HepG2 (cell line): ENCODE measurements at regions not wholly inside any gene's neighbourhood (a gene's known extent, or its start where the extent isn't known, plus 50 kb on each side); places are given as distances from the start of the nearest gene placed in this dataset.

ENCODE experiments used
- ATAC-seq: fragments of 200-7000 bp; cut with Tn5 transposase; 3 replicates; pipeline ENCODE4 v1.9.1; 2020; ENCODE audit warnings: mild to moderate bottlenecking, moderate library complexity
- BruUV-seq: library from RNA; stranded (reverse); fragments of 400-500 nt; replicated peaks from 2 replicates; lab custom pipeline; 2021; lab: Mats Ljungman, UMichigan
- CTCF ChIA-PET: fragments of 300-600 bp; formaldehyde crosslinking; extraction: SDS; loops from one replicate; lab custom pipeline; 2021; ENCODE audit warnings: low total read pairs, inconsistent platforms, low intra/inter-chr PET ratio; lab: Yijun Ruan, JAX
- POLR2A ChIA-PET: fragments of 350-600 bp; sonication (Branson Sonifier 250); formaldehyde crosslinking; loops from one replicate; lab custom pipeline; 2020; ENCODE audit warnings: antibody characterized with exemption, inconsistent platforms; lab: Yijun Ruan, JAX
- DNase-seq: peaks from one replicate; pipeline ENCODE4 v3.0.0-alpha.2; 2015; ENCODE audit warnings: low spot score
- FAIRE-seq: peaks from 3 replicates; lab custom pipeline; 2011; peaks lifted over from hg19 to GRCh38; lab: Jason Lieb, UNC
- H2AFZ ChIP-seq: one replicate; pipeline ENCODE4 v1.6.1; 2011; ENCODE audit warnings: low read length, inconsistent platforms
- H3K27ac ChIP-seq: fragments of 300-600 bp; 3 replicates; pipeline ENCODE4 v1.8.0; 2011; ENCODE audit warnings: mixed run types, mild to moderate bottlenecking, mixed read lengths, low read length, inconsistent platforms; ENCODE audit not compliant: insufficient read depth; ENCODE audit errors: extremely low read length
- H3K27me3 ChIP-seq, 2 experiments: fragments of 200-600 bp in 1 of 2; 2 replicates in 1 of 2; 3 replicates in 1 of 2; pipeline versions ENCODE4 v1.6.0 to v1.8.0; 2011; ENCODE audit warnings: low read length in 2 of 2, mild to moderate bottlenecking in 2 of 2, moderate library complexity in 2 of 2, inconsistent platforms in 1 of 2; ENCODE audit not compliant: insufficient read depth in 2 of 2, control insufficient read depth in 1 of 2
- H3K36me3 ChIP-seq, 2 experiments: fragments of 200-600 bp in 1 of 2; replicated peaks in 1 of 2; 2 replicates in 1 of 2; 3 replicates in 1 of 2; pipeline versions ENCODE4 v1.5.1 to v1.8.0; 2011; ENCODE audit warnings: low read length in 2 of 2, inconsistent platforms in 1 of 2; ENCODE audit not compliant: insufficient read depth in 2 of 2, control insufficient read depth in 1 of 2
- H3K4me1 ChIP-seq: 2 replicates; pipeline ENCODE4 v1.5.1; 2012; ENCODE audit warnings: low read length, inconsistent platforms; ENCODE audit not compliant: insufficient read depth
- H3K4me2 ChIP-seq: 2 replicates; pipeline ENCODE4 v1.6.0; 2011; ENCODE audit warnings: low read depth, low read length, inconsistent platforms
- H3K4me3 ChIP-seq, 3 experiments: fragments of 200-600 bp in 1 of 3; sonication (generic), shearing (Covaris generic) in 1 of 3; replicated peaks in 1 of 3; 2 replicates each; pipeline ENCODE4 v1.5.1; 2011 to 2016; ENCODE audit warnings: low read length in 3 of 3, inconsistent platforms in 2 of 3, low read depth in 2 of 3, mild to moderate bottlenecking in 2 of 3, control low read depth in 1 of 3, mixed read lengths in 1 of 3; ENCODE audit not compliant: insufficient read depth in 1 of 3
- H3K79me2 ChIP-seq: one replicate; pipeline ENCODE4 v1.6.1; 2011; ENCODE audit warnings: low read length, inconsistent platforms; ENCODE audit not compliant: insufficient read depth
- H3K9ac ChIP-seq: 2 replicates; pipeline ENCODE4 v1.6.0; 2011; ENCODE audit warnings: mild to moderate bottlenecking, low read depth, low read length, inconsistent platforms; ENCODE audit not compliant: insufficient read depth
- H3K9me3 ChIP-seq: 2 replicates; pipeline ENCODE4 v1.5.1; 2012; ENCODE audit warnings: mild to moderate bottlenecking, low read length
- H4K20me1 ChIP-seq: 2 replicates; pipeline ENCODE4 v1.6.0; 2011; ENCODE audit warnings: inconsistent platforms, mild to moderate bottlenecking, low read length, moderate library complexity; ENCODE audit not compliant: insufficient read depth
- ATF4 ChIP-seq, 2 experiments: fragments of 450-650 bp in 1 of 2; sonication (generic) in 1 of 2; formaldehyde crosslinking; IDR thresholded peaks; 2 replicates each; pipeline versions ENCODE4 v1.5.0 to v1.8.0; 2020 to 2022; ENCODE audit warnings: mild to moderate bottlenecking in 1 of 2, missing genetic modification reagents in 1 of 2
- CENPX ChIP-seq: sonication (generic); formaldehyde crosslinking; IDR thresholded peaks from 2 replicates; pipeline ENCODE4 v1.9.0; 2021; ENCODE audit warnings: mild to moderate bottlenecking, missing genetic modification reagents, moderate library complexity
- HOXD1 ChIP-seq: sonication (generic); formaldehyde crosslinking; IDR thresholded peaks from 2 replicates; pipeline ENCODE4 v1.5.0; 2020; ENCODE audit warnings: missing genetic modification reagents
- IKZF4 ChIP-seq: sonication (generic); formaldehyde crosslinking; IDR thresholded peaks from 2 replicates; pipeline ENCODE4 v1.5.1; 2020; ENCODE audit warnings: borderline replicate concordance, mild to moderate bottlenecking, low read depth, missing genetic modification reagents; ENCODE audit errors: not compliant biosample characterization
- MLXIP ChIP-seq: sonication (generic); formaldehyde crosslinking; IDR thresholded peaks from 2 replicates; pipeline ENCODE4 v1.9.0; 2021; ENCODE audit warnings: missing genetic modification reagents, borderline replicate concordance
- NR2F6 ChIP-seq, 2 experiments: IDR thresholded peaks; 2 replicates each; pipeline ENCODE4 v1.6.1; 2016; ENCODE audit warnings: antibody characterized with exemption in 1 of 2, mild to moderate bottlenecking in 1 of 2
- PATZ1 ChIP-seq: sonication (generic); formaldehyde crosslinking; IDR thresholded peaks from 2 replicates; pipeline ENCODE4 v1.4.0; 2020; ENCODE audit warnings: missing genetic modification reagents
- PCBP2 ChIP-seq: fragments of 200-400 bp; formaldehyde crosslinking; optimal IDR thresholded peaks from 2 replicates; pipeline ENCODE3; 2018; ENCODE audit warnings: low read length, low read depth; ENCODE audit not compliant: poor library complexity, severe bottlenecking
- TAF1 ChIP-seq: sonication (generic); formaldehyde crosslinking; IDR thresholded peaks from 2 replicates; pipeline ENCODE4 v1.4.0; 2020; ENCODE audit warnings: missing genetic modification reagents
- TCF7 ChIP-seq: sonication (generic); IDR thresholded peaks from 2 replicates; pipeline ENCODE4 v1.6.1; 2016; ENCODE audit warnings: antibody characterized with exemption, low read depth
- TEF ChIP-seq: sonication (generic); formaldehyde crosslinking; IDR thresholded peaks from 2 replicates; pipeline ENCODE4 v1.5.0; 2020; ENCODE audit warnings: missing genetic modification reagents
- TP53 ChIP-seq: sonication (generic); formaldehyde crosslinking; conservative IDR thresholded peaks from 2 replicates; pipeline ENCODE4 v1.4.0; 2020; ENCODE audit warnings: missing genetic modification reagents
- TRIM22 ChIP-seq: fragments of 450-650 bp; IDR thresholded peaks from 2 replicates; pipeline ENCODE4 v1.6.1; 2017
- ZBTB3 ChIP-seq: sonication (generic); formaldehyde crosslinking; IDR thresholded peaks from 2 replicates; pipeline ENCODE4 v1.4.0; 2020; ENCODE audit warnings: low read depth, mild to moderate bottlenecking, moderate library complexity, missing genetic modification reagents, borderline replicate concordance
- ZNF660 ChIP-seq: sonication (generic); formaldehyde crosslinking; IDR thresholded peaks from 2 replicates; pipeline ENCODE4 v1.5.1; 2020; ENCODE audit warnings: mild to moderate bottlenecking, low read depth, missing genetic modification reagents, borderline replicate concordance
- ZSCAN20 ChIP-seq: sonication (generic); formaldehyde crosslinking; IDR thresholded peaks from 2 replicates; pipeline ENCODE4 v1.4.0; 2020; ENCODE audit warnings: missing genetic modification reagents, mild to moderate bottlenecking, borderline replicate concordance
- WGBS: methylation state at CpG from one replicate; pipeline ENCODE4 v1.1.6; 2017; ENCODE audit warnings: low lambda C conversion rate; 5-methylcytosine and 5-hydroxymethylcytosine counted together
- in situ Hi-C: cut with HindIII; loops from 2 replicates; pipeline ENCODE4 v1.10.0; 2017; ENCODE audit warnings: low pct_unique_long_range_greater_than_20kb; ENCODE audit not compliant: extremely low pct_ligation_motif_present
- intact Hi-C: fragments of 100-400 bp; cut with micrococcal nuclease; formaldehyde crosslinking; loops from one replicate; pipeline ENCODE4 v1.10.0; 2022; ENCODE audit not compliant: unreplicated experiment

- TF ChIP-seq TRIM22, result no peak
- no peak for TF ChIP-seq CENPX
- TF ChIP-seq HOXD1, result no peak
- TF ChIP-seq, all 625 proteins: peak for 0
Measured at GRCh38 chr12:115194857-115195256, 510.9 kb upstream of the TBX3 start (continued).

GRCh38 chr12:115194448-115194847 lies 510.5 kb upstream of the TBX3 start:
- POLR2A ChIA-PET, result no interaction called here
- no peak for FAIRE-seq
- Histone ChIP-seq H3K9me3 (no peaks in the 10 kb centered on the region), H3K4me1 (no peaks in the 10 kb centered on the region), H3K79me2 (no peaks in the 10 kb centered on the region), H2AFZ (no peak overlapping the region), H3K4me3 (no peak overlapping the region), H4K20me1 (no peaks in the 10 kb centered on the region), H3K36me3 (no peaks in the 10 kb centered on the region), H3K9ac (no peak overlapping the region), H3K27ac (no peak overlapping the region), H3K4me2 (no peak overlapping the region), H3K27me3 (no peaks in the 10 kb centered on the region)
- BruUV-seq, result no TSS peak
- CTCF ChIA-PET, result no interaction called here
- no peak for ATAC-seq
- WGBS, result 27% methylated on average over 3 of the region's 5 CpGs
- no peak for DNase-seq
- intact Hi-C loops (no loop called here), in situ Hi-C loops (no loop called here)
- TF ChIP-seq ZNF660 (CRISPR knock-in tag) (no peak), PCBP2 (no peak), IKZF4 (no peak), PATZ1 (CRISPR knock-in tag) (no peak), TCF7 (no peak), ZBTB3 (CRISPR knock-in tag) (no peak), NR2F6 (IDR thresholded peaks at IDR 0.05) (no peak), NR2F6 (CRISPR knock-in tag; IDR thresholded peaks at IDR 0.05) (no peak), ZSCAN20 (CRISPR knock-in tag) (no peak), MLXIP (CRISPR knock-in tag) (no peak), ATF4 (CRISPR knock-in tag; IDR thresholded peaks at IDR 0.05) (no peak), TP53 (CRISPR knock-in tag) (no peak), TAF1 (no peak), TEF (CRISPR knock-in tag) (no peak)
